BLaER1 (cell line): ENCODE measurements at regions not wholly inside any gene's neighbourhood (a gene's known extent, or its start where the extent isn't known, plus 50 kb on each side); places are given as distances from the start of the nearest gene placed in this dataset.
"Not testable (repeated sequence)": the region's sequence is repeated elsewhere in the genome, so short reads cannot be mapped to it uniquely, and the experiment has no call there.

Experiments used
- H3K27ac ChIP-seq: shearing (Covaris generic); formaldehyde crosslinking; 2 replicates; pipeline ENCODE4 v1.8.1; 2022
- H3K27me3 ChIP-seq: shearing (Covaris generic); formaldehyde crosslinking; 2 replicates; pipeline ENCODE4 v1.8.1; 2022
- H3K36me3 ChIP-seq: shearing (Covaris generic); formaldehyde crosslinking; 2 replicates; pipeline ENCODE4 v1.8.1; 2022
- H3K4me1 ChIP-seq: shearing (Covaris generic); formaldehyde crosslinking; 2 replicates; pipeline ENCODE4 v1.8.1; 2022
- H3K4me2 ChIP-seq: shearing (Covaris generic); formaldehyde crosslinking; 2 replicates; pipeline ENCODE4 v1.8.1; 2022
- H3K4me3 ChIP-seq: shearing (Covaris generic); formaldehyde crosslinking; 2 replicates; pipeline ENCODE4 v1.8.1; 2022
- H3K9ac ChIP-seq: shearing (Covaris generic); formaldehyde crosslinking; 2 replicates; pipeline ENCODE4 v1.8.1; 2022
- H3K9me3 ChIP-seq: shearing (Covaris generic); formaldehyde crosslinking; 2 replicates; pipeline ENCODE4 v1.8.1; 2022
- H4K20me1 ChIP-seq: shearing (Covaris generic); formaldehyde crosslinking; 2 replicates; pipeline ENCODE4 v1.8.1; 2022
- Cebpa-rat ChIP-seq: shearing (Covaris generic); IDR thresholded peaks from 2 replicates; pipeline ENCODE4 v1.8.1; 2022

DNA sequence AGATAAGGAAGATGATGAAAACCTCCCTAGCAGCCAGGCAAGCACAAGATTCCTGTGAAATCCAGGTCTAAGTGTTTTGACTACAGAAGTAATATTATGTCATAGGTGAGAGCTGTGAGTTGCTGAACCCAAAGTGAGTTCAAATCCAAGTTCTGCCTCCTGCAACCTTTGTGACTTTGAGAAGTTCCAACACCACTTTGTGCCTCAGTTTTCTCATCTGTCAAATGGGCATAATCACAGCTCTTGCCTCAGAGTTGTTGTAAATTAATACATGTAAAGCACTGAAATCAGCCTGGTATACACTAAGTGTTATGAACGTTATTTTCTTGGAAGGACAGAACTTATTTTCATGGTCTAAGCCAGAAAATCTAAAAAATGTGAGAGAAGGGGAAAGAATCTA is 210.3 kb upstream of the FRG2C start:
- H3K9me3 ChIP-seq, H3K4me3 ChIP-seq, H3K27ac ChIP-seq, H4K20me1 ChIP-seq, H3K9ac ChIP-seq, H3K27me3 ChIP-seq, H3K36me3 ChIP-seq: not testable (repeated sequence)
- peaks cover 17% of the 10 kb centered on the region for H3K4me1 ChIP-seq
- H3K4me2 ChIP-seq: peak overlapping the region; percentile 16

DNA sequence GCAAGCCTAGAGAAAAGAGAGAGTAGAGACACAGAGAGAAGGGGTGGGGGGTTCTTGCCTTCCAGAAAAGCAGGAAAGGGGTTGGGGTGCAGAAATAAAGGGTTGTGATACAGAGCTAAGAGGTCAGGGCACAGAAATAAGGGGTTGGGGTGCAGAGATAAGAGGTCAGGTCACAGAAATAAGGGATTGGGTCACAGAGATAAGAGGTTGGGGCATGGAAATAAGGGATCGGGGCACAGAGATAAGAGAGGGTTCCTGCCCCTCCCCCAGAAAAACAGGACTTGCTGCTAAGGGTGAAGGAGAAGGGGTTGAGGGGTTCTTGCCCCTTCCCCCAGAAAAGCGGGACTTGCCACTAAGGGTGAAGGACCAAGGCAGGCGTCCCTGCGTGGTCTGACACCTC is 189.6 kb upstream of the FRG2C start:
- H3K9ac ChIP-seq: not testable (repeated sequence)

DNA sequence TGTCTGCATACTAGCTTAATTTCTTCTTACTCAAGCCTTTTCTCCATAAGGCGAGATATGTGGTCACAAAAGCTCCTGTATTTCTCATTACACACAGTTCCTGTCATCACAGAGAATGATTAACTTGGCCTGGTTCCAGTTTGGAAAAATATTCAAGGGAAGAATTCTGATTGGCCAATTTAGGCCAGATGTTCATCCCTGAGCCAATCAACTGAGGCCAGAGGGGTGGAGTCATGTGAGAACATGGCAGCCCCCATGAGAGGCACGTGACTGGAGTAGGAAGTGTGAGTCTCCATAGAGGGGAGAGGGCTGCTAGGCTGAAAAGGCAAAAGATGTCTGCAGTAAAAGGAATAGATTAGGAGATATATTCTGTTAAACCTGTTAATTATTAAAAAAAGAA is 167.5 kb upstream of the FRG2C start:
- H3K9ac ChIP-seq, H3K4me3 ChIP-seq, H3K4me2 ChIP-seq, H3K27me3 ChIP-seq, H3K9me3 ChIP-seq, H3K4me1 ChIP-seq, H4K20me1 ChIP-seq, H3K36me3 ChIP-seq, H3K27ac ChIP-seq: not testable (repeated sequence)

More for the DNA sequence above, 189.6 kb upstream of the FRG2C start:
- H3K4me1 ChIP-seq, H3K4me3 ChIP-seq, H3K9me3 ChIP-seq, H3K27me3 ChIP-seq, H3K4me2 ChIP-seq, H3K36me3 ChIP-seq, H4K20me1 ChIP-seq, H3K27ac ChIP-seq: not testable (repeated sequence)

DNA sequence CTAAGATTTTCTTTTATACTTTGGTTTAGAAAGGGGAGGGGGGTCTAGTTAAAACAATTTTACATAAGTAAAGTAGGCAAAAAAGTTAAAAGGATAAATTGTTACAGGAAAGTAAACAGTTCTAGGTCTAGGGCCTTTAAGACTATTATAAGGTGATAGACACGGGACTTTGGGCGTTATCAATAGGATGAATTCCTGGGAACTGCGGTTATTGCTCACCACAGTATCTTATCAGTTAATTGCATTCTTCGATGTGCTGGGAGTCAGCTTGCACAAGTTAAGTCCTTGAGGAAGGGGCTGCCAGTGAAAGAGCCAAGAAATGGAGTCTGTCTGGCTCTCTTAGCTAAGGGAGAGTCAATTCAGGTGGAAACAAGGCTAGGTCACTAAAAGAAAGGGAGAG is 163.8 kb upstream of the FRG2C start:
- not testable (repeated sequence) for H3K4me1 ChIP-seq, H3K27me3 ChIP-seq, H3K4me3 ChIP-seq, H3K27ac ChIP-seq, H3K36me3 ChIP-seq, H3K9ac ChIP-seq, H4K20me1 ChIP-seq, H3K9me3 ChIP-seq, H3K4me2 ChIP-seq

DNA sequence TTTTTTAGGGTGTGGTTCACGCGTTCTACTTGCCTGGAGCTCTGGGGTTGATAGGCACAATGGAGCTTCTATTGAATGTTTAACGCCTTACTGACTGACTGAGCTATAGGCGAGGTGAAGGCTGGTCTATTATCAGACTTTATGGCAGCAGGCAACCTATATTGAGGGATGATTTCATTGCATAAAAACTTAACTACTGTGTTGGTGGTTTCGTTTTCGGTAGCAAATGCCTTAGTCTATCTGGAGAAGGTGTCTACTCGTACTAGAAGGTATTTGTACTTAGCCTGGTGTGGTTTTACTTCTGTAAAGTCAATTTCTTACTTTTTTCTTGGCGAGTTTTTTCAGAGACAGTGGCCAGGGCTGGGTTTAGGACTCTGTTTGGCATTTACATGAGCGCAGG is 162.0 kb upstream of the FRG2C start:
- H4K20me1 ChIP-seq, H3K27ac ChIP-seq, H3K4me3 ChIP-seq, H3K36me3 ChIP-seq, H3K27me3 ChIP-seq, H3K9ac ChIP-seq, H3K9me3 ChIP-seq, H3K4me2 ChIP-seq, H3K4me1 ChIP-seq: not testable (repeated sequence)

DNA sequence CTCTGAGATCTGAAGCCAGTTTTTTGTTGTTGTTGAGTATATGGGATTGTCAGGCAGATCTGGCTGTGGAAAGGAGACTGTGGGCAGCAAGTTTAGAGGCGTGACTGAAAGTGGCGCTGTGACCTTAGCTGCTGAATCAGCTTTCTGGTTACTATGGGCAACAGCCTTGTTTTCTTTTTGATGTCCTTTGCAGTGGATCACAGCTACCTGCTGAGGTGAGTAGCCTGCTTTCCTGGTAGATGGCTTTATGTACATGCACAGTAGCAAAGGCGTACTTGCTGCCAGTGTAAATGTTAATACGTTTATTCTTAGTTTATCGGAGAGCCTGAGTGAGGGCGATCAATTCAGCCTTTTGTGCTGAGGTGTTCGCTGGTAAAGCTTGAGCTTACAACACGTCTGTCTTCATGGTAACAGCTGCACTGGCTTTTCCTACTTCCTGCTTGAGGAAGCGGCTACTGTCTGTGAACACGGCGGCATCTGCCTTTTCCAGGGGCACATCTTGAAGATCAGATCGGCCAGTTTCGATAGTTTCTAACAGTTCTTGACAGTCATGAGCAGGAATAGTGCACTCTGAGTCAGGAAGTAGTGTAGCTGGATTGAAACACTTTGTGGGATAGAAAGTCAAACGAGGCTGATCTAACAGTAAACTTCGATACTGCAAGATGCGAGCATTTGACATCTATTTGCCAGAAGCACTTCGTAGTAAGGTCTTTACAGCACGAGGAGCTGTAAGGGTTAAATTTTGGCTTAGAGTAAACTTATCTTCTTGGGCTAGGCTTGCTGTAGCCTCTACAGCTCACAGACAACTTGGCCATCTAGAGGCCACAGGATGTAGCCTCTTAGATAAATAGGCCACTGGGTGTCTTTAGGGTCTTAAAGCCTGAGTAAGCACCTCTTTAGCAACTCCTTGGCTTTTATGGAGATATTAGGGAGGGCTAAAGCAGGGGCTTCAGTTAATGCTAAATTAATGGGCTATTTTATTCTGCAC is 161.1 kb upstream of the FRG2C start:
- not testable (repeated sequence) for H3K4me2 ChIP-seq, H3K9ac ChIP-seq, H3K9me3 ChIP-seq, H3K36me3 ChIP-seq, H4K20me1 ChIP-seq, H3K27me3 ChIP-seq, H3K4me3 ChIP-seq, H3K27ac ChIP-seq, H3K4me1 ChIP-seq

DNA sequence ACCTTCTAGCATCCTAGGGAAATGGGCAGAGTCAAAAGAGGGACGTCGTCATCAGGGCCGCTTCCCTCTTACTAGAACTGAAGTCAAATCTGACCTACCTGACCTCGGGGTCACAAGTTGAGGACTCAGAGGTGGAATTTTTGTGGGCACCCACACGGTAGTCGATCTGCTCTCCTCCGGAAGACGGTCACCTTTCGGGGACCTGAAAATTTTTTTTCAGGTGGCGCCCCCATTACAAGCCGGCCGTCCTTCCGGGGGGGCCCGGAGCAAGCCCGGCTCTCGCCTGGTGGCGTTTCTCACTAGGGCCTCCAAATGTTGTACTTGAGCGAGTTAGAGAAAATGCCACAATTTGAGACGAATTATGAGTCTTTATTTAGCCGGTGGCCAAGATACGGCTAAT is 157.5 kb upstream of the FRG2C start:
- H3K36me3 ChIP-seq: no peaks in the 10 kb centered on the region
- no peak overlapping the region for H3K9ac ChIP-seq
- no peak overlapping the region for H3K4me3 ChIP-seq
- H3K9me3 ChIP-seq: peaks cover 8% of the 10 kb centered on the region
- no peaks in the 10 kb centered on the region for H4K20me1 ChIP-seq
- H3K4me2 ChIP-seq: no peak overlapping the region
- no peak for TF ChIP-seq Cebpa-rat
- no peaks in the 10 kb centered on the region for H3K4me1 ChIP-seq
- H3K27me3 ChIP-seq: no peaks in the 10 kb centered on the region
- H3K27ac ChIP-seq: no peak overlapping the region

DNA sequence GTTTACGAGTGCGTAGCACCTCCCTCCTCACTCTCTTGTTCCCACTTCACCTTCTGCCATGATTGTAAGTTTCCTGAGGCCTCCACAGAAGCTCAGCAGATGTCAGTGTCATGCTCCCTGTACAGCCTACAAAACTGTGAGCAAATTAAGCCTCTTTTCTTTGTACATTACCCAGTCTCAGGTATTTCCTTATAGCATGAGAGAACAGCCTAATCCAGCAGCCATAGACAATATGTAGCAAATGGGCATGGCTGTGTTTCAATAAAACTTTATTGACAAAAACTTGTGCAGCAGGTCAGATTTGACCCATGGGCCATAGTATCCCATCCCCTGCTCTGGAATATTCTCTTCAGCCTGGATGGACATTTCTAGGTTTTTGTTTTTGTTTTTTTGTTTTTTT is 156.2 kb upstream of the FRG2C start:
- H3K27me3 ChIP-seq, H4K20me1 ChIP-seq, H3K4me2 ChIP-seq, H3K4me3 ChIP-seq, H3K4me1 ChIP-seq, H3K27ac ChIP-seq, H3K9ac ChIP-seq, H3K36me3 ChIP-seq: not testable (repeated sequence)
- H3K9me3 ChIP-seq: peaks cover 16% of the 10 kb centered on the region

DNA sequence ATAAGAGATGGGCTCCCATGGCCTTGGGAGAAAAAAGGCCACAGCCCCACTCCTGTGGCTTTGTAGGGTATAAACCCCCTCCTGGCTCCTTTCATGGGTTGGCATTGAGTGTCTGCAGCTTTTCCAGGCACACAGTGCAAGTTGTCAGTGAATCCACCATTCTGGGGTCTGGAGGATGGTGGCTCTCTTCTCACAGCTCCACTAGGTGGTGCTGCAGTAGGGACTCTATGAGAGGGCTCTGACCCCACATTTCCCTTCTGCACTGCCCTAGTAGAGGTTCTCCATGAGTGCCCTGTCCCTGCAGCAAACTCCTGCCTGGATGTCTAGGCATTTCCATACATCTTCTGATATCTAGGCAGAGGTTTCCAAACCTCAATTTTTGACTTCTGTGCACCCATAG is 136.5 kb upstream of the FRG2C start:
- H4K20me1 ChIP-seq, H3K4me1 ChIP-seq, H3K9ac ChIP-seq, H3K9me3 ChIP-seq, H3K27ac ChIP-seq, H3K4me2 ChIP-seq, H3K36me3 ChIP-seq, H3K4me3 ChIP-seq, H3K27me3 ChIP-seq: not testable (repeated sequence)

DNA sequence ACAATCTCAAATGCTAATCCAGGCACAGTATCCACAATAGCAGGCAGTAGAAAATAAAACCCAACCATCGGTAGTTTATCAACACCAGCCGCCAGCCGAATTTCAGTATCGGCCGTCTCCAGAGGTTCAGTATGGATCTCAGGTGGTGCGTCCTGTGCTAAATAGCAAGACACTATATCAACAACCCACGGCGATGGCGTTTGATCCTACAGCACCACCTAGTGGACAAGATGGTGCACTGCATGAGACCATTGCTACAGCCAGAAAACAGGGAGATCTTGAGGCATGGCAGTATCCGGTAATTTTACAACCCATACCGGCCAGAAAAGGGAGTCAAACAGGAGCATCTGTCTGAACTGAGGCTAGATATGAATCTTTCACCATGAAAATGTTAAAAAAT is 112.0 kb upstream of the FRG2C start:
- not testable (repeated sequence) for H3K4me1 ChIP-seq, H3K27me3 ChIP-seq, H3K36me3 ChIP-seq, H3K9me3 ChIP-seq, H3K4me3 ChIP-seq, H3K4me2 ChIP-seq, H3K27ac ChIP-seq, H4K20me1 ChIP-seq, H3K9ac ChIP-seq

DNA sequence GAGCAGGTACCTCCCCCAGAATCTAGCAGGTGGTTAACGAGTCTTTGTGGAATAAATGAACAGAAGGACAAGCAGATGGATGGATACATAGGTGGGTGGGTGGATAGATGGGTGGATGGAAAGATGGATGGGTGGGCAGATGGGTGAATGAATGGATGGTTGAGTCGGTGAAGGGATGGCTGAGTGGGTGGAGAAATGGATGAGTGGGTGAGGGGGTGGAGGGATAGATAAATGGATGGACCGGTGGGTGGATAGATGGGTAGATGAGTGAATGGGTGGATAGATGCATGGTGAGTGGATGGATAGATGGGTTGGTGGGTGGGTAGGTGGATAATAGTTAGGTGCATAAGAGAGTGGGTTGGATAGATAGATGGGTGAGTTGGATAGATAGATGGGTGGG is 99.7 kb upstream of the FRG2C start:
- not testable (repeated sequence) for H3K4me1 ChIP-seq, H3K27ac ChIP-seq, H3K36me3 ChIP-seq, H3K4me3 ChIP-seq, H3K4me2 ChIP-seq, H4K20me1 ChIP-seq, H3K27me3 ChIP-seq, H3K9ac ChIP-seq, H3K9me3 ChIP-seq

DNA sequence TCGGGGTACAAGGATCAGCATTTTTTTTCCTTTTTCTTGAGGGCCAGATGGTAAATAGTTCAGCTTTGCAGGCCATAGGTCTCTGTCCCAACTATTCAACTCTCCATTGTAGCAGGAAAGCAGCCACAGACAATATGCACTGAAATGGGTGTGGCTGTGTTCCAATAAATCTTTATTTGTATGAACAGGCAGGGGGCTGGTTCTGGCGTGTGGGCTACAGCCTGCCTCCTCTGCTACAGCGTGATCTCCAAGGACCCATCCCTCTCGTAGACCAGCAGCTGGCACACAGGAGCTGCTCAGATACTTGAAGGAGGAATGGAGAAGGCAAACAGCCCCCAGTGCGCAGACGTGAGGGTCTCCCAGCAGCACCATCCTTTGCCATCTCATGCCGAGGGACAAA is 91.8 kb upstream of the FRG2C start:
- not testable (repeated sequence) for H3K27me3 ChIP-seq, H3K4me1 ChIP-seq, H3K9ac ChIP-seq, H3K36me3 ChIP-seq, H4K20me1 ChIP-seq, H3K4me3 ChIP-seq, H3K27ac ChIP-seq, H3K4me2 ChIP-seq, H3K9me3 ChIP-seq

DNA sequence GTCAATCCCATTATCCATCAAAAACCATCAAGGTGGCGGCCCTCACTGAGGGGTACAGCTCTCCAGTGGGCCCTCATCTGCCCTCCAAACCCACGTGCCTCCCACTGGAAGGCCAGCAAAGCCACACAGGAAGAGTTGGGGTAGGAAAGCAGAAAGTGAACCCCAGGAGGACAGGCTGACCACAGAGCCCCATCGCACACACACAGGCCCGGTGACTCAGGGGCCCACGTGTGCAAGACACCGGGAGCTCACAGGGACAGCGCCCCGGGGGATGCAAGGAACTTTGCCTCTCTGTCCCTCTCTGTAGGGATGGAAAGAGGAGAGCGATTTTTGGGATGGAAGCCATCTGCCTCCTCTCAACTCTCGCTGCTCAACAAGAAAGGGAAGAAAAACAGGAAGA is 85.0 kb upstream of the FRG2C start:
- H3K9ac ChIP-seq: not testable (repeated sequence)
- peak overlapping the region; percentile 88 for H3K4me2 ChIP-seq

DNA sequence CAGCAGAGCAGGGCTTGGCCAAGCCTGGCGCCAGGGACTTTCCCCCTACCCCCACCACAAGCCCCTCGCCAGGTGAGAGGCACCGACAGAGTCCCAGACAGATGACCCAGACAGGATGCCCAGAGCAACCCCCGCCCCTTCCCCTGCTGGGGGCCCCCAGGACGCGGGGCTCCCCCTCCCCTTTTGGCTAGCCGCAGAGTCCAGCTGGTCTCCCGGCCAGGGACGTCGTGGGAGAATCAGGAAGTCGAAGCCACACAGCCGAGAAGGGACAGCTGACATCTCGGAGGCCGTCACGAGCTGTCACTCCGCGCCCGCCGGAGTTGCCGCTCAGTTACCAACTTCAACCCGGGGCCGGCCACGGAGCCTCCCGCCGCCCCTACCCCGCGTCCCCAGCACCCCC is 84.6 kb upstream of the FRG2C start:
- H3K9ac ChIP-seq, H3K9me3 ChIP-seq, H4K20me1 ChIP-seq, H3K27ac ChIP-seq, H3K36me3 ChIP-seq, H3K27me3 ChIP-seq, H3K4me1 ChIP-seq: not testable (repeated sequence)
- Histone ChIP-seq H3K4me2 (peak overlapping the region; percentile 88), H3K4me3 (peak overlapping the region; percentile 67)

More for the DNA sequence above, 85.0 kb upstream of the FRG2C start:
- not testable (repeated sequence) for H4K20me1 ChIP-seq, H3K36me3 ChIP-seq, H3K27me3 ChIP-seq, H3K4me1 ChIP-seq, H3K27ac ChIP-seq, H3K9me3 ChIP-seq
- 0 out of 2 replicates have a peak overlapping the region, but pooled peaks have one; percentile 67 for H3K4me3 ChIP-seq
